Natural killer cell (primary cell): ENCODE measurements at regions not wholly inside any gene's neighbourhood (a gene's known extent, or its start where the extent isn't known, plus 50 kb on each side); places are given as distances from the start of the nearest gene placed in this dataset.

Experiments
- ATAC-seq, 3 donors: fragments of 150-1000 bp in 2 of 3; fragments of 200-7000 bp in 1 of 3; cut with Tn5 transposase; 1 replicate in 1 of 3; 2 replicates in 2 of 3; pipeline ENCODE4 v1.10.0; 2021; ENCODE audit warnings: mild to moderate bottlenecking in 2 of 3, moderate library complexity in 2 of 3
- DNase-seq, 2 donors: peaks; one replicate each; pipeline versions ENCODE4 v3.0.0 to v3.0.0-alpha.2; 2013 to 2021; ENCODE audit warnings: mixed read lengths in 1 of 2
- H3K27ac ChIP-seq: one replicate; pipeline ENCODE4 v1.5.1; 2013; ENCODE audit warnings: mild to moderate bottlenecking, low read length
- H3K27me3 ChIP-seq: one replicate; pipeline ENCODE4 v1.6.1; 2013; ENCODE audit warnings: low read length; ENCODE audit not compliant: control insufficient read depth, insufficient read depth
- H3K36me3 ChIP-seq: one replicate; pipeline ENCODE4 v1.6.1; 2013; ENCODE audit warnings: low read length; ENCODE audit not compliant: control insufficient read depth, insufficient read depth
- H3K4me1 ChIP-seq: one replicate; pipeline ENCODE4 v1.6.1; 2013; ENCODE audit warnings: low read length; ENCODE audit not compliant: control insufficient read depth, insufficient read depth
- H3K4me3 ChIP-seq: one replicate; pipeline ENCODE4 v1.5.1; 2013; ENCODE audit warnings: low read length
- H3K9me3 ChIP-seq: one replicate; pipeline ENCODE4 v1.6.1; 2013; ENCODE audit warnings: low read length; ENCODE audit not compliant: control insufficient read depth, insufficient read depth
- H3K27ac Mint-ChIP-seq, 2 donors: one replicate each; pipeline ENCODE4 v1.8.0; 2022; ENCODE audit warnings: mild to moderate bottlenecking in 2 of 2, mixed read lengths in 2 of 2, moderate library complexity in 1 of 2
- H3K27me3 Mint-ChIP-seq, 2 donors: one replicate each; pipeline ENCODE4 v1.8.0; 2022; ENCODE audit warnings: low read depth in 2 of 2, mixed read lengths in 2 of 2
- H3K36me3 Mint-ChIP-seq: one replicate; pipeline ENCODE4 v1.8.0; 2022; ENCODE audit warnings: mixed read lengths
- H3K4me1 Mint-ChIP-seq, 2 donors: one replicate each; pipeline ENCODE4 v1.8.0; 2022; ENCODE audit warnings: mixed read lengths in 2 of 2
- H3K4me3 Mint-ChIP-seq: one replicate; pipeline ENCODE4 v1.8.0; 2022; ENCODE audit warnings: mild to moderate bottlenecking, moderate library complexity, mixed read lengths
- H3K9me3 Mint-ChIP-seq, 2 donors: one replicate each; pipeline ENCODE4 v1.8.0; 2022; ENCODE audit warnings: mixed read lengths in 2 of 2
- WGBS: methylation state at CpG from one replicate; pipeline ENCODE4 v1.1.7; 2013; ENCODE audit warnings: missing lambda C conversion rate; ENCODE audit not compliant: insufficient coverage; 5-methylcytosine and 5-hydroxymethylcytosine counted together
- intact Hi-C: fragments of 100-400 bp; cut with micrococcal nuclease; formaldehyde crosslinking; loops from one replicate; pipeline ENCODE4 v1.14.2; 2022
- TF ChIP-seq, protein P1 (sequence below): fragments of 200-600 bp; IDR thresholded peaks from one replicate; pipeline ENCODE4 v1.8.0; 2022; ENCODE audit warnings: antibody characterized with exemption

GRCh38 chr9:82196622-82197441 is 208.3 kb downstream of the SPATA31D1 start:
- H3K36me3 Mint-ChIP-seq = no peaks in the 10 kb centered on the region
- Histone ChIP-seq H3K4me1 (no peaks in the 10 kb centered on the region), H3K27ac (no peak overlapping the region), H3K4me3 (no peak overlapping the region), H3K36me3 (no peaks in the 10 kb centered on the region), H3K9me3 (no peaks in the 10 kb centered on the region), H3K27me3 (no peaks in the 10 kb centered on the region)
- no peak for DNase-seq
- TF ChIP-seq, protein P1, sequence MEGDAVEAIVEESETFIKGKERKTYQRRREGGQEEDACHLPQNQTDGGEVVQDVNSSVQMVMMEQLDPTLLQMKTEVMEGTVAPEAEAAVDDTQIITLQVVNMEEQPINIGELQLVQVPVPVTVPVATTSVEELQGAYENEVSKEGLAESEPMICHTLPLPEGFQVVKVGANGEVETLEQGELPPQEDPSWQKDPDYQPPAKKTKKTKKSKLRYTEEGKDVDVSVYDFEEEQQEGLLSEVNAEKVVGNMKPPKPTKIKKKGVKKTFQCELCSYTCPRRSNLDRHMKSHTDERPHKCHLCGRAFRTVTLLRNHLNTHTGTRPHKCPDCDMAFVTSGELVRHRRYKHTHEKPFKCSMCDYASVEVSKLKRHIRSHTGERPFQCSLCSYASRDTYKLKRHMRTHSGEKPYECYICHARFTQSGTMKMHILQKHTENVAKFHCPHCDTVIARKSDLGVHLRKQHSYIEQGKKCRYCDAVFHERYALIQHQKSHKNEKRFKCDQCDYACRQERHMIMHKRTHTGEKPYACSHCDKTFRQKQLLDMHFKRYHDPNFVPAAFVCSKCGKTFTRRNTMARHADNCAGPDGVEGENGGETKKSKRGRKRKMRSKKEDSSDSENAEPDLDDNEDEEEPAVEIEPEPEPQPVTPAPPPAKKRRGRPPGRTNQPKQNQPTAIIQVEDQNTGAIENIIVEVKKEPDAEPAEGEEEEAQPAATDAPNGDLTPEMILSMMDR = no peak
- intact Hi-C loops = no loop called here
- no peaks in the 10 kb centered on the region for H3K4me1 Mint-ChIP-seq
- H3K4me3 Mint-ChIP-seq = no peak overlapping the region
- no peaks in the 10 kb centered on the region for H3K27me3 Mint-ChIP-seq
- H3K9me3 Mint-ChIP-seq = peaks cover 4% of the 10 kb centered on the region in 2 donors
- no peak overlapping the region for H3K27ac Mint-ChIP-seq
- no peak for ATAC-seq

DNA sequence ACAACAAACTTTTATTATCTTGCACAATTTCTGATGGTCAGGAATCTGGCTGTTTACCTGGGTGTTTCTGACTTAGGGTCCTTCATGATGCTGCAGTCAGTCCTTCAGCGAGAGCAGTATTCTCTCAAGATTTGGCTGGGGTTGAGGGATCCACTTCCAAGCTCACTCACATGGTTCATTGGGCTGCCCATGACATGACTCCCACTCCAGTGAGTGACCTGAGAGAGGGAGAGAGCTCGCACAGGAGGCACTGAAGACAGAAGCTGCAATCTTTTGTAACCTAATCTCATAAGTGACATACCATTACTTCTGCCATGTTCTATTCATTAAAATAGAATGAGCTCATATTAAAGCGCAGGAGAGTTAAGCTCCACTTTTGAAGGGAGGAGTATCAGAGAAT is 212.6 kb downstream of the SPATA31D1 start:
- H3K27ac ChIP-seq = no peak overlapping the region
- H3K4me3 ChIP-seq = no peak overlapping the region
- no peak overlapping the region for H3K27ac Mint-ChIP-seq
- TF ChIP-seq, protein P1 = no peak
- H3K36me3 ChIP-seq = no peaks in the 10 kb centered on the region
- 100% methylated on average over 2 of the region's 3 CpGs for WGBS
- no peak overlapping the region for H3K4me3 Mint-ChIP-seq
- peaks cover 0 to 2% of the 10 kb centered on the region in 2 donors for H3K9me3 Mint-ChIP-seq
- H3K4me1 ChIP-seq = no peaks in the 10 kb centered on the region
- DNase-seq = no peak
- no peaks in the 10 kb centered on the region for H3K27me3 Mint-ChIP-seq
- ATAC-seq = no peak
- no peaks in the 10 kb centered on the region for H3K4me1 Mint-ChIP-seq
- no peaks in the 10 kb centered on the region for H3K9me3 ChIP-seq
- H3K27me3 ChIP-seq = no peaks in the 10 kb centered on the region
- no peaks in the 10 kb centered on the region for H3K36me3 Mint-ChIP-seq
- intact Hi-C loops = no loop called here

DNA sequence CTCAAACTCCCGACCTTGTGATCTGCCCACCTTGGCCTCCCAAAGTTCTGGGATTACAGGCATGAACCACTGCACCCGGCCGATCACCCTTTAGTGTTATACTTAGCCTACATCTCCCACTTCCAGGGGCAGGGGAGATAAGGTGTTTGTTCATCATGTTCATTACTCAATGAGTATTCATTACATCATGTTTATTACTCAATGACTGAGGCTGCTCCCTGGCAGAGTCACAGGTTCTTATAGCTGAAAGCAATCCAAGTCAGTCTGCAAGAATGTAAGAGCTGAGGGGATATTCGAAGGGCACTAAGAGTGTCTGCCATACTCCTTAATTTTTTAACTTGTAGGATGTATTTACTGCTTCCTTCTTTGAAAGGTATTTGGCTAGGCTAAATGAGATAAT is 214.2 kb downstream of the SPATA31D1 start:
- no peak overlapping the region for H3K4me3 ChIP-seq
- ATAC-seq (no peak), DNase-seq (no peak)
- H3K4me1 ChIP-seq = no peaks in the 10 kb centered on the region
- intact Hi-C loops = no loop called here
- Mint-ChIP-seq H3K4me3 (no peak overlapping the region), H3K36me3 (no peaks in the 10 kb centered on the region), H3K27ac (no peak overlapping the region), H3K9me3 (peaks cover 0 to 2% of the 10 kb centered on the region in 2 donors), H3K4me1 (no peaks in the 10 kb centered on the region), H3K27me3 (no peaks in the 10 kb centered on the region)
- H3K9me3 ChIP-seq = no peaks in the 10 kb centered on the region
- H3K27me3 ChIP-seq = no peaks in the 10 kb centered on the region
- H3K27ac ChIP-seq = no peak overlapping the region
- WGBS = 84% methylated on average over 2 of the region's 4 CpGs
- TF ChIP-seq, protein P1 = no peak
- H3K36me3 ChIP-seq = no peaks in the 10 kb centered on the region

GRCh38 chr9:82206490-82206889 is 217.9 kb downstream of the SPATA31D1 start:
- H3K9me3 Mint-ChIP-seq = peaks cover 3 to 18% of the 10 kb centered on the region in 2 donors
- no peak overlapping the region for H3K27ac Mint-ChIP-seq
- no peak for ATAC-seq
- Histone ChIP-seq H3K4me1 (no peaks in the 10 kb centered on the region), H3K36me3 (no peaks in the 10 kb centered on the region), H3K27ac (no peak overlapping the region), H3K27me3 (no peaks in the 10 kb centered on the region), H3K9me3 (no peaks in the 10 kb centered on the region), H3K4me3 (no peak overlapping the region)
- intact Hi-C loops = no loop called here
- no peak for DNase-seq
- H3K36me3 Mint-ChIP-seq = peaks cover 6% of the 10 kb centered on the region
- 95% methylated on average over 3 of the region's 3 CpGs for WGBS
- TF ChIP-seq, protein P1 = no peak
- H3K27me3 Mint-ChIP-seq = no peaks in the 10 kb centered on the region
- H3K4me1 Mint-ChIP-seq = no peaks in the 10 kb centered on the region
- no peak overlapping the region for H3K4me3 Mint-ChIP-seq
